GM12878 (cell line): ENCODE measurements at regions not wholly inside any gene's neighbourhood (a gene's known extent, or its start where the extent isn't known, plus 50 kb on each side); places are given as distances from the start of the nearest gene placed in this dataset.

Experiments
- CBFB ChIP-seq: IDR thresholded peaks from 2 replicates; pipeline ENCODE4 v1.6.1; 2016; ENCODE audit warnings: antibody characterized with exemption, low read depth
- DPF2 ChIP-seq: fragments of 450-650 bp; IDR thresholded peaks from 2 replicates; pipeline ENCODE4 v1.6.1; 2017; ENCODE audit warnings: mild to moderate bottlenecking
- EED ChIP-seq: sonication (generic); IDR thresholded peaks from 2 replicates; pipeline ENCODE4 v1.6.1; 2016; ENCODE audit warnings: antibody characterized with exemption, low read depth
- MYC ChIP-seq: IDR thresholded peaks from 2 replicates; pipeline ENCODE4 v1.6.1; 2011; ENCODE audit warnings: mild to moderate bottlenecking, low read length, moderate library complexity, inconsistent platforms; ENCODE audit not compliant: insufficient read depth, insufficient replicate concordance, insufficient read length, severe bottlenecking
- NFXL1 ChIP-seq: fragments of 450-650 bp; IDR thresholded peaks from 2 replicates; pipeline ENCODE4 v1.6.1; 2017; ENCODE audit warnings: antibody characterized with exemption, mild to moderate bottlenecking, borderline replicate concordance
- POLR2A ChIP-seq: IDR thresholded peaks from 2 replicates; pipeline ENCODE4 v1.6.1; 2011; ENCODE audit warnings: low read depth, mild to moderate bottlenecking, low read length
- POU2F2 ChIP-seq: IDR thresholded peaks from 3 replicates; pipeline ENCODE4 v1.6.1; 2011; ENCODE audit warnings: low read depth, mild to moderate bottlenecking, low read length, borderline replicate concordance
- TF ChIP-seq, protein P1 (sequence below), 3 experiments: IDR thresholded peaks in 2 of 3; conservative IDR thresholded peaks in 1 of 3; 2 replicates each; pipeline ENCODE4 v1.5.1; 2011; ENCODE audit warnings: low read depth in 3 of 3, low read length in 3 of 3, mild to moderate bottlenecking in 3 of 3, control low read depth in 2 of 3, moderate library complexity in 2 of 3, inconsistent platforms in 1 of 3, mixed read lengths in 1 of 3; ENCODE audit not compliant: control insufficient read depth in 2 of 3, insufficient read depth in 1 of 3; ENCODE audit errors: extremely low read depth in 1 of 3

DNA sequence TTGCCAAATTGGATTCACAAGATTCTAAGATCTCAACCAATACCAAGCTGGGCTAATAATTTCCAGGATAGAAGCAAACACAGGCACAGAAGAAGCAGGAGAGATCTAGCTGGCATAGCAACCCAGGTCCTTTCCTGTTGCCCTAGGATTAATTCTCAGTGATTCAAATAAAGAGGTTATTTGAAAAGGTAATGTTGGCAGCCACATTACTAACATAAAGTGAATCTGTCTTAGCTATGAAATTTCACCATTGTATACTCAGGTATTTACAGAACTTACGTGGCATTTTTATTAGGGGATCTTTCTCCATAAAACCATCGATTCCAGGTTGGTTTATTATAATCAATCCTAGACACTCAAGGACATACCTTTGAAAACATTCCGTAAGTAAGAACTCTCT, 379.3 kb upstream of the POM121L12 start:
- TF ChIP-seq MYC (no peak), POU2F2 (no peak), NFXL1 (no peak), POLR2A (no peak), EED (no peak), CBFB (no peak), DPF2 (no peak)
- TF ChIP-seq, protein P1, sequence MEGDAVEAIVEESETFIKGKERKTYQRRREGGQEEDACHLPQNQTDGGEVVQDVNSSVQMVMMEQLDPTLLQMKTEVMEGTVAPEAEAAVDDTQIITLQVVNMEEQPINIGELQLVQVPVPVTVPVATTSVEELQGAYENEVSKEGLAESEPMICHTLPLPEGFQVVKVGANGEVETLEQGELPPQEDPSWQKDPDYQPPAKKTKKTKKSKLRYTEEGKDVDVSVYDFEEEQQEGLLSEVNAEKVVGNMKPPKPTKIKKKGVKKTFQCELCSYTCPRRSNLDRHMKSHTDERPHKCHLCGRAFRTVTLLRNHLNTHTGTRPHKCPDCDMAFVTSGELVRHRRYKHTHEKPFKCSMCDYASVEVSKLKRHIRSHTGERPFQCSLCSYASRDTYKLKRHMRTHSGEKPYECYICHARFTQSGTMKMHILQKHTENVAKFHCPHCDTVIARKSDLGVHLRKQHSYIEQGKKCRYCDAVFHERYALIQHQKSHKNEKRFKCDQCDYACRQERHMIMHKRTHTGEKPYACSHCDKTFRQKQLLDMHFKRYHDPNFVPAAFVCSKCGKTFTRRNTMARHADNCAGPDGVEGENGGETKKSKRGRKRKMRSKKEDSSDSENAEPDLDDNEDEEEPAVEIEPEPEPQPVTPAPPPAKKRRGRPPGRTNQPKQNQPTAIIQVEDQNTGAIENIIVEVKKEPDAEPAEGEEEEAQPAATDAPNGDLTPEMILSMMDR (IDR thresholded peaks at IDR 0.05 in 2 of 3, conservative IDR thresholded peaks at IDR 0.05 in 1 of 3; ENCODE audit: control insufficient read depth in 2 of 3, extremely low read depth in 1 of 3, insufficient read depth in 1 of 3, low read depth in 3 of 3, low read length in 3 of 3) = no peak
